ENCODE measurements at regions not wholly inside any gene's neighbourhood (a gene's known extent, or its start where the extent isn't known, plus 50 kb on each side); places are given as distances from the start of the nearest gene placed in this dataset.

DNA sequence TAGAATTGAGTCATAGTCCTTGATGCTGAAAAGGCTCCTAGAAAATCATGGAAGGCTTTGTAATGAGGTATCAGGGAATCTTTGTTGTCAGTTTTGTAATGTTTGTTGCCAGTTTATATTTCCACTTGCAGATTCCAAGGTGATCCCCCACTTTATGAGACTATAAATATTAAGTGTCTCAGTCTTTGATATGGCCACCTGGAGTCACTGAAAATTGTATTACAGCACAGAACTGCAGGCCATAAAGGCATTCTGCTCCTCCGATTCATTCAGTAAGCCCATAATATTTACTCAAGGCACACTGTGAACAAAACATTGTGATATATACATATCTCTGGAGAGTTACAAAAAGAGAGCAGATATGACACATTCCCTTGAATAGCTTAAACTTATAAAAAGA, 457.8 kb upstream of the ZNF385D start:
- H3K27me3 ChIP-seq (replicated peaks; ENCODE audit: control insufficient read depth, insufficient read depth, low read length), result no peaks in the 10 kb centered on the region
- TF ChIP-seq, protein P1, sequence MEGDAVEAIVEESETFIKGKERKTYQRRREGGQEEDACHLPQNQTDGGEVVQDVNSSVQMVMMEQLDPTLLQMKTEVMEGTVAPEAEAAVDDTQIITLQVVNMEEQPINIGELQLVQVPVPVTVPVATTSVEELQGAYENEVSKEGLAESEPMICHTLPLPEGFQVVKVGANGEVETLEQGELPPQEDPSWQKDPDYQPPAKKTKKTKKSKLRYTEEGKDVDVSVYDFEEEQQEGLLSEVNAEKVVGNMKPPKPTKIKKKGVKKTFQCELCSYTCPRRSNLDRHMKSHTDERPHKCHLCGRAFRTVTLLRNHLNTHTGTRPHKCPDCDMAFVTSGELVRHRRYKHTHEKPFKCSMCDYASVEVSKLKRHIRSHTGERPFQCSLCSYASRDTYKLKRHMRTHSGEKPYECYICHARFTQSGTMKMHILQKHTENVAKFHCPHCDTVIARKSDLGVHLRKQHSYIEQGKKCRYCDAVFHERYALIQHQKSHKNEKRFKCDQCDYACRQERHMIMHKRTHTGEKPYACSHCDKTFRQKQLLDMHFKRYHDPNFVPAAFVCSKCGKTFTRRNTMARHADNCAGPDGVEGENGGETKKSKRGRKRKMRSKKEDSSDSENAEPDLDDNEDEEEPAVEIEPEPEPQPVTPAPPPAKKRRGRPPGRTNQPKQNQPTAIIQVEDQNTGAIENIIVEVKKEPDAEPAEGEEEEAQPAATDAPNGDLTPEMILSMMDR (IDR thresholded peaks at IDR 0.05; ENCODE audit: insufficient read depth, low read length, poor library complexity, severe bottlenecking), result no peak
- H3K4me3 ChIP-seq (replicated peaks; ENCODE audit: low read depth, low read length), result no peak overlapping the region
- DNase-seq (ENCODE audit: extremely low read depth, insufficient read length), result no peak
- no peaks in the 10 kb centered on the region for H3K36me3 ChIP-seq (ENCODE audit: control insufficient read depth, insufficient read depth, low read length)

DNA sequence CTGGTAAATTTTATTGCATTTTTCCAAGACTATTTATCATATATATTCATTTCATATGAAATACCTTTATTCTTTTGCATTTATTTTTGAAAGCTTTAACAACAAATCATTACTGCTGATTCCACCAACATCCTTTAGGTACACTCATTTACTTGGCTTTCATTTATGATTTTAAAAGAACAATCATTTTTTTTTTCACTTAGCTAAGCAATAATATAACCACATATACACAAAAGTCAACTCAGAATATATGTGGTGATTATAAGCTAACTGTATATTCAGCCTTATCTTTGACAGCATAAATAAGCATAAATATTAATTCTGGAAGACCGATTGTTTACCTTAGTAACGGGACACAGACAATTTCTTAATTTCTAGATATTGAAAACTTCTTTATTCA, 458.6 kb upstream of the ZNF385D start:
- TF ChIP-seq, protein P1 (IDR thresholded peaks at IDR 0.05; ENCODE audit: insufficient read depth, low read length, poor library complexity, severe bottlenecking), result no peak
- H3K4me3 ChIP-seq (replicated peaks; ENCODE audit: low read depth, low read length), result no peak overlapping the region
- no peak for DNase-seq (ENCODE audit: extremely low read depth, insufficient read length)

DNA sequence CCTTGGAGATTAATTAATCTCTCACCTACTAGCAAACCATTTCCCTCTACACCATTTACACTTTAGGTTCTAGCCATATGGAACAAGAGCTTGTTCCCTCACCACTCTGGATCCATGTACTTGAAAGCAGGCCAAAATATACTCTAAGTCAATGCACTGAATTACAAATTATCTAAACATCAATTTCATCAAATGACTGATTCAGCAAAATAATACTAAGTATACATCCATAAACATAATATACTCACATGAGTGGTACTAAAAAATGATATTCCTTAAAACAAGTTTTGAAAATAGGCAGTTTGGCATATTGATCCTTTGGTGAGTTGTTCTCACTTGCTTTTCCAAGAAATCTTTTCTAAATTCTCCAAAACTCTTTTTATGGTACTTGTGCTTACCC, 459.7 kb upstream of the ZNF385D start:
- TF ChIP-seq, protein P1 (IDR thresholded peaks at IDR 0.05; ENCODE audit: insufficient read depth, low read length, poor library complexity, severe bottlenecking), result no peak
- Histone ChIP-seq H3K4me3 (replicated peaks; ENCODE audit: low read depth, low read length) (no peak overlapping the region), H3K27me3 (replicated peaks; ENCODE audit: control insufficient read depth, insufficient read depth, low read length) (no peaks in the 10 kb centered on the region), H3K36me3 (ENCODE audit: control insufficient read depth, insufficient read depth, low read length) (no peaks in the 10 kb centered on the region)
- DNase-seq (ENCODE audit: extremely low read depth, insufficient read length), result no peak

More for the DNA sequence above, 458.6 kb upstream of the ZNF385D start:
- Histone ChIP-seq H3K36me3 (ENCODE audit: control insufficient read depth, insufficient read depth, low read length) (no peaks in the 10 kb centered on the region), H3K27me3 (replicated peaks; ENCODE audit: control insufficient read depth, insufficient read depth, low read length) (no peaks in the 10 kb centered on the region)

DNA sequence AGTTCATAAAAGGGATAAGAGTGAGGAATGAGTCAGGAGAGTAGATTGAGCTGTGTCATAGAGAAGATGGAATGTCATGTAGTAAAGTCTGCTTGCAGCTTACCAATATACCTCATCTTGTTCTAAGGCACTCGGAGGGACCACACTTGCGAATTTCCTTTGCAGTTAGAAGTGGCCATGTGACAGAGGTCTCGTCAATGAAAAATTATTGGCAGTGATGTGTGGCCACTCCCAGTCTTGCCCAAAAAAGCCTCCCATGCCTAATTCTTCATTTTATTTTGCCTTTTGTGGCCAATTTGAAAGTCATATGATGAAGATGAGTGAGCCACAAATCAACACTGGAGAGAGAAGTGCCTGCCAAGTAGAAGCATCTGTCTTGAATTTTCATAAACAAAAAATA, 465.6 kb upstream of the ZNF385D start:
- Histone ChIP-seq H3K36me3 (ENCODE audit: control insufficient read depth, insufficient read depth, low read length) (no peaks in the 10 kb centered on the region), H3K27me3 (replicated peaks; ENCODE audit: control insufficient read depth, insufficient read depth, low read length) (no peaks in the 10 kb centered on the region), H3K4me3 (replicated peaks; ENCODE audit: low read depth, low read length) (no peak overlapping the region)
- DNase-seq (ENCODE audit: extremely low read depth, insufficient read length), result no peak
- TF ChIP-seq, protein P1 (IDR thresholded peaks at IDR 0.05; ENCODE audit: insufficient read depth, low read length, poor library complexity, severe bottlenecking), result no peak

DNA sequence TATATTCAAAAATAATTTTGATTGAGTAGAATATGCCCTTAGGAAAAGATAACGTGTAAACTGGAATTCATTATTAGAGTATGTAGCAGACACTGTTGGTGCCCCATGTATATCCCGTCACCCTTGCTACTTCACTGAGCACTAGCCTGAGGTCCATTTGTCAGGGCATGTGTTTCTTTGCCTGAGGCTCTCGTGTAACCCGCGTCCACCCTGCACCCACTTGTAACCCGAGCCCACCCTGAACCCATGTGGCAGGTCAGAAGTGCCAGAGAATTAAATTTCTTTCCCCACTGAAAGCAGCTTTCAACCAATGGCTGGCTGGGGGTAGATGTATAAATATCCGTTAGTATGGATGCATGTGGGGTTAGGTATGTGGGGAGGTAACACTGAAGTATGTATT, 474.2 kb upstream of the ZNF385D start:
- Histone ChIP-seq H3K36me3 (ENCODE audit: control insufficient read depth, insufficient read depth, low read length) (no peaks in the 10 kb centered on the region), H3K27me3 (replicated peaks; ENCODE audit: control insufficient read depth, insufficient read depth, low read length) (no peaks in the 10 kb centered on the region), H3K4me3 (replicated peaks; ENCODE audit: low read depth, low read length) (no peak overlapping the region)
- TF ChIP-seq, protein P1 (IDR thresholded peaks at IDR 0.05; ENCODE audit: insufficient read depth, low read length, poor library complexity, severe bottlenecking), result no peak
- DNase-seq (ENCODE audit: extremely low read depth, insufficient read length), result no peak

DNA sequence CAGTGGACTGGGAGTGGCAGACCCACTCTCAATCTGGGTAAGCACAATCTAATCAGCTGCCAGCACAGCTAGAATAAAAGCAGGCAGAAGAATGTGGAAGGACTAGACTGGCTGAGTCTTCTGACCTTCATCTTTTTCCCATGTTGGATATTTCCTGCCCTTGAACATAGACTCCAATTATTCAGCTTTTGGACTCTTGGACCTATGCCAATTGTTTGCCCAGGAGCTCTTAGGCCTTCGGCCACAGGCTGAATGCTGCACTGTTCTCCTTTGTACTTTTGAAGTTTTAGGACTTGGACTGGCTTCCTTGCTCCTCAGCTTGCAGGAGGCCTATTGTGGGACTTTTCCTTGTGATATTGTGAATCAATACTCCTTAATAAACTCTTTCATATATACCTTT, 477.7 kb upstream of the ZNF385D start:
- Histone ChIP-seq H3K27me3 (replicated peaks; ENCODE audit: control insufficient read depth, insufficient read depth, low read length) (no peaks in the 10 kb centered on the region), H3K4me3 (replicated peaks; ENCODE audit: low read depth, low read length) (no peak overlapping the region), H3K36me3 (ENCODE audit: control insufficient read depth, insufficient read depth, low read length) (no peaks in the 10 kb centered on the region)
- DNase-seq (ENCODE audit: extremely low read depth, insufficient read length), result no peak
- TF ChIP-seq, protein P1 (IDR thresholded peaks at IDR 0.05; ENCODE audit: insufficient read depth, low read length, poor library complexity, severe bottlenecking), result no peak
